A549 (cell line): ENCODE measurements at regions not wholly inside any gene's neighbourhood (a gene's known extent, or its start where the extent isn't known, plus 50 kb on each side); places are given as distances from the start of the nearest gene placed in this dataset.

Experiments
- ATAC-seq, 2 experiments: fragments of 200-7000 bp in 1 of 2; fragments of >200 bp in 1 of 2; cut with Nextera tagmentation in 1 of 2; cut with Tn5 transposase in 1 of 2; 3 replicates each; pipeline versions ENCODE4 v1.8.0 to v1.9.1; 2018 to 2020; ENCODE audit warnings: mild to moderate bottlenecking in 1 of 2, moderate library complexity in 1 of 2
- CTCF ChIA-PET: fragments of 300-600 bp; sonication (Branson Sonifier 250); formaldehyde crosslinking; extraction: SDS; loops from one replicate; lab custom pipeline; 2021; ENCODE audit warnings: antibody characterized with exemption, inconsistent platforms; lab: Yijun Ruan, JAX
- POLR2A ChIA-PET: fragments of 350-600 bp; formaldehyde crosslinking; extraction: SDS; loops from one replicate; lab custom pipeline; 2021; ENCODE audit warnings: antibody characterized with exemption, inconsistent platforms; lab: Yijun Ruan, JAX
- DNase-seq, 2 experiments: peaks; one replicate each; pipeline versions ENCODE4 v3.0.0 to v3.0.0-alpha.2; 2011 to 2016; ENCODE audit warnings: low read depth in 1 of 2, low spot score in 1 of 2
- FAIRE-seq: peaks from 2 replicates; lab custom pipeline; 2011; peaks lifted over from hg19 to GRCh38; lab: Jason Lieb, UNC
- H3K27ac ChIP-seq, 2 experiments: fragments of >200 bp; sonication (Bioruptor Twin); formaldehyde crosslinking; 3 replicates each; pipeline ENCODE4 v1.5.1; 2016 to 2017
- H3K4me1 ChIP-seq: fragments of >200 bp; sonication (Bioruptor Twin); formaldehyde crosslinking; 3 replicates; pipeline ENCODE4 v1.6.1; 2016
- H3K4me2 ChIP-seq: fragments of >200 bp; sonication (Bioruptor Twin); formaldehyde crosslinking; 3 replicates; pipeline ENCODE4 v1.6.1; 2016
- H3K4me3 ChIP-seq: fragments of >200 bp; sonication (Bioruptor Twin); formaldehyde crosslinking; 3 replicates; pipeline ENCODE4 v1.5.1; 2016
- H3K9me3 ChIP-seq: fragments of >200 bp; sonication (Bioruptor Twin); formaldehyde crosslinking; 3 replicates; pipeline ENCODE4 v1.6.1; 2016
- ATOH8 ChIP-seq: fragments of 250-450 bp; sonication (Bioruptor Pico); IDR thresholded peaks from 2 replicates; pipeline ENCODE4 v1.5.0; 2020; ENCODE audit warnings: low read depth, mild to moderate bottlenecking, moderate library complexity
- BHLHE40 ChIP-seq: IDR thresholded peaks from 2 replicates; pipeline ENCODE4 v1.6.1; 2012; ENCODE audit warnings: low read depth, low read length, inconsistent platforms
- CBX2 ChIP-seq: fragments of 200-600 bp; sonication (generic); IDR thresholded peaks from 2 replicates; pipeline ENCODE4 v1.6.1; 2016; ENCODE audit warnings: low read depth, mild to moderate bottlenecking, borderline replicate concordance
- CBX8 ChIP-seq: fragments of 200-600 bp; sonication (generic); IDR thresholded peaks from 2 replicates; pipeline ENCODE4 v1.6.1; 2016
- EHMT2 ChIP-seq: fragments of 200-600 bp; sonication (generic); IDR thresholded peaks from 2 replicates; pipeline ENCODE4 v1.6.1; 2016; ENCODE audit warnings: antibody characterized with exemption, low read depth, mild to moderate bottlenecking, moderate library complexity
- EP300 ChIP-seq, 2 experiments: fragments of >200 bp; sonication (Bioruptor Twin); formaldehyde crosslinking; IDR thresholded peaks; 2 replicates in 1 of 2; 3 replicates in 1 of 2; pipeline ENCODE4 v1.6.1; 2016 to 2017
- FOSB ChIP-seq: fragments of 250-450 bp; sonication (Bioruptor Pico); IDR thresholded peaks from 2 replicates; pipeline ENCODE4 v1.5.0; 2020; ENCODE audit warnings: mild to moderate bottlenecking, moderate library complexity
- FOXS1 ChIP-seq: fragments of 250-450 bp; sonication (Bioruptor Pico); IDR thresholded peaks from 2 replicates; pipeline ENCODE4 v1.5.0; 2020; ENCODE audit warnings: mild to moderate bottlenecking, moderate library complexity
- GATA3 ChIP-seq: IDR thresholded peaks from 2 replicates; pipeline ENCODE4 v1.6.1; 2012; ENCODE audit warnings: borderline replicate concordance
- HEYL ChIP-seq: fragments of 250-450 bp; sonication (Bioruptor Pico); IDR thresholded peaks from 2 replicates; pipeline ENCODE4 v1.8.0; 2021; ENCODE audit warnings: mild to moderate bottlenecking, moderate library complexity
- HMGXB4 ChIP-seq: fragments of 250-450 bp; sonication (Bioruptor Pico); IDR thresholded peaks from 2 replicates; pipeline ENCODE4 v1.5.0; 2021; ENCODE audit warnings: mild to moderate bottlenecking, moderate library complexity, borderline replicate concordance
- HOXB13 ChIP-seq: fragments of 250-450 bp; sonication (Bioruptor Pico); IDR thresholded peaks from 2 replicates; pipeline ENCODE4 v1.5.0; 2020; ENCODE audit warnings: low read depth, mild to moderate bottlenecking, moderate library complexity
- JUNB ChIP-seq: fragments of >200 bp; sonication (Bioruptor Twin); formaldehyde crosslinking; IDR thresholded peaks from 2 replicates; pipeline ENCODE4 v1.6.1; 2016
- KDM1A ChIP-seq: fragments of 200-600 bp; sonication (generic); IDR thresholded peaks from 2 replicates; pipeline ENCODE4 v1.6.1; 2016; ENCODE audit warnings: low read depth, mild to moderate bottlenecking
- KDM5A ChIP-seq: fragments of 200-600 bp; sonication (generic); IDR thresholded peaks from 2 replicates; pipeline ENCODE4 v1.6.1; 2016; ENCODE audit warnings: antibody characterized with exemption, mild to moderate bottlenecking
- MAX ChIP-seq: IDR thresholded peaks from 2 replicates; pipeline ENCODE4 v1.6.1; 2012
- NFE2L2 ChIP-seq: fragments of 150-350 bp; conservative IDR thresholded peaks from 2 replicates; pipeline ENCODE4 v1.6.1; 2014; ENCODE audit warnings: low read length
- NR3C1 ChIP-seq: fragments of >200 bp; sonication (Bioruptor Twin); formaldehyde crosslinking; IDR thresholded peaks from 3 replicates; pipeline ENCODE4 v1.6.1; 2017
- PHF8 ChIP-seq: fragments of 200-600 bp; sonication (generic); IDR thresholded peaks from 2 replicates; pipeline ENCODE4 v1.6.1; 2016; ENCODE audit warnings: low read depth, mild to moderate bottlenecking, antibody characterized with exemption, moderate library complexity, borderline replicate concordance
- POLR2A ChIP-seq: IDR thresholded peaks from 2 replicates; pipeline ENCODE4 v1.6.1; 2012; ENCODE audit warnings: mild to moderate bottlenecking, low read length
- RFX5 ChIP-seq: fragments of 450-650 bp; IDR thresholded peaks from 2 replicates; pipeline ENCODE4 v1.7.1; 2014; ENCODE audit warnings: antibody characterized with exemption, mild to moderate bottlenecking, moderate library complexity
- TFCP2L1 ChIP-seq: fragments of 250-450 bp; sonication (Bioruptor Pico); IDR thresholded peaks from 2 replicates; pipeline ENCODE4 v1.5.0; 2021; ENCODE audit warnings: mild to moderate bottlenecking
- TP53 ChIP-seq: fragments of 250-450 bp; sonication (Bioruptor Pico); IDR thresholded peaks from 2 replicates; pipeline ENCODE4 v1.5.0; 2021; ENCODE audit warnings: mild to moderate bottlenecking, moderate library complexity
- ZNF302 ChIP-seq: fragments of 250-450 bp; sonication (Bioruptor Pico); IDR thresholded peaks from 2 replicates; pipeline ENCODE4 v1.9.0; 2021; ENCODE audit warnings: inconsistent platforms, mild to moderate bottlenecking, moderate library complexity
- WGBS: methylation state at CpG from one replicate; pipeline ENCODE4 v1.1.6; 2017; ENCODE audit errors: missing lambda C conversion rate; 5-methylcytosine and 5-hydroxymethylcytosine counted together
- TF ChIP-seq, protein P1 (sequence below): IDR thresholded peaks from 2 replicates; pipeline ENCODE4 v1.6.1; 2012; ENCODE audit warnings: low read depth, borderline replicate concordance
- TF ChIP-seq, protein P2 (sequence below): fragments of >200 bp; sonication (Bioruptor Twin); formaldehyde crosslinking; IDR thresholded peaks from 2 replicates; pipeline ENCODE4 v1.6.1; 2016

GRCh38 chr10:78358351-78358750, 324.7 kb downstream of the RPS24 start:
- WGBS: 63% methylated on average over 3 of the region's 5 CpGs
- CTCF ChIA-PET: interaction anchor here (1.3 kb wide), 1 partner anchor 10 kb away, joined by 5 read pairs; no protein-coding TSS in a partner anchor
- POLR2A ChIA-PET: no interaction called here
- no peak for TF ChIP-seq EP300 (IDR thresholded peaks at IDR 0.05)
- no peak for TF ChIP-seq KDM5A
- TF ChIP-seq TFCP2L1: no peak
- TF ChIP-seq HEYL: no peak
- TF ChIP-seq NR3C1: no peak
- no peak for TF ChIP-seq ATOH8 (CRISPR knock-in tag)
- no peak for TF ChIP-seq GATA3
- TF ChIP-seq FOSB (CRISPR knock-in tag): no peak
- TF ChIP-seq CBX2: no peak
- no peak for TF ChIP-seq JUNB
- no peak for TF ChIP-seq KDM1A
- no peak for TF ChIP-seq ZNF302
- TF ChIP-seq BHLHE40: no peak
- H3K27ac ChIP-seq: no peak overlapping the region
- no peak overlapping the region for H3K4me3 ChIP-seq
- ATAC-seq (no peak), FAIRE-seq (no peak), DNase-seq (no peak)
- no peaks in the 10 kb centered on the region for H3K4me1 ChIP-seq
- no peak overlapping the region for H3K4me2 ChIP-seq
- no peaks in the 10 kb centered on the region for H3K9me3 ChIP-seq

DNA sequence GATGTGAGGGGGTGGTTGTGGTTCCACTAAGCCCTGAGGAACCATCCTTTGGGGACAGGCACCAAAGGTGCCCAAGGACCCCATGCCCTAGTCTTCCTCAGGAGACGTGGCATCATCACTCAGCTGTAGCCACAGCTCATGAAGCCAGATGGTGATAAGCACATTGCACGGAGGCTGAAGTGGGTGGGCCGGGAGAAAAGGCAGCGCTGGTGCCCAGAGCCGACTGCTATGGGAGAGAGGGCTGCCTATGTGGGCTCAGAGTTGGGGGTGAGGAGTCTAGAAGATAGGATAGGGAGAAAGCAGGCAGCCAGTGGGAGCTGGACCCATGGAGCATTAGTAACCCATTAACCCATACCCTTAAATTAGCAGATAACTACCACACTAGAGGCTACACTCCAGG, 325.3 kb downstream of the RPS24 start:
- H3K27ac ChIP-seq: no peak overlapping the region
- H3K4me1 ChIP-seq: no peaks in the 10 kb centered on the region
- no peak overlapping the region for H3K4me2 ChIP-seq
- H3K4me3 ChIP-seq: no peak overlapping the region
- FAIRE-seq: no peak
- no peak for ATAC-seq
- CTCF ChIA-PET: no interaction called here
- TF ChIP-seq NR3C1 (no peak), NFE2L2 (no peak), HMGXB4 (CRISPR knock-in tag) (no peak), HOXB13 (CRISPR knock-in tag) (no peak), EHMT2 (no peak), RFX5 (no peak), POLR2A (no peak), CBX8 (no peak), FOXS1 (no peak), MAX (no peak), ATOH8 (CRISPR knock-in tag) (no peak), PHF8 (no peak), TP53 (CRISPR knock-in tag) (no peak)
- TF ChIP-seq, protein P1, sequence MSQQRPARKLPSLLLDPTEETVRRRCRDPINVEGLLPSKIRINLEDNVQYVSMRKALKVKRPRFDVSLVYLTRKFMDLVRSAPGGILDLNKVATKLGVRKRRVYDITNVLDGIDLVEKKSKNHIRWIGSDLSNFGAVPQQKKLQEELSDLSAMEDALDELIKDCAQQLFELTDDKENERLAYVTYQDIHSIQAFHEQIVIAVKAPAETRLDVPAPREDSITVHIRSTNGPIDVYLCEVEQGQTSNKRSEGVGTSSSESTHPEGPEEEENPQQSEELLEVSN: no peak
- TF ChIP-seq, protein P2, sequence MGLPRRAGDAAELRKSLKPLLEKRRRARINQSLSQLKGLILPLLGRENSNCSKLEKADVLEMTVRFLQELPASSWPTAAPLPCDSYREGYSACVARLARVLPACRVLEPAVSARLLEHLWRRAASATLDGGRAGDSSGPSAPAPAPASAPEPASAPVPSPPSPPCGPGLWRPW: no peak
- H3K9me3 ChIP-seq: no peaks in the 10 kb centered on the region
- DNase-seq: no peak
- POLR2A ChIA-PET: no interaction called here
- WGBS: 61% methylated on average over 5 of the region's 5 CpGs
